HG03108 (cell line): ENCODE measurements at regions not wholly inside any gene's neighbourhood (a gene's known extent, or its start where the extent isn't known, plus 50 kb on each side); places are given as distances from the start of the nearest gene placed in this dataset.
"Not testable (repeated sequence)": the region's sequence is repeated elsewhere in the genome, so short reads cannot be mapped to it uniquely, and the experiment has no call there.

ENCODE experiments used
- ATAC-seq: cut with Tn5 transposase; IDR thresholded peaks from one replicate; pipeline ENCODE4 v1.9.1; 2021; ENCODE audit warnings: moderate library complexity; ENCODE audit not compliant: unreplicated experiment

DNA sequence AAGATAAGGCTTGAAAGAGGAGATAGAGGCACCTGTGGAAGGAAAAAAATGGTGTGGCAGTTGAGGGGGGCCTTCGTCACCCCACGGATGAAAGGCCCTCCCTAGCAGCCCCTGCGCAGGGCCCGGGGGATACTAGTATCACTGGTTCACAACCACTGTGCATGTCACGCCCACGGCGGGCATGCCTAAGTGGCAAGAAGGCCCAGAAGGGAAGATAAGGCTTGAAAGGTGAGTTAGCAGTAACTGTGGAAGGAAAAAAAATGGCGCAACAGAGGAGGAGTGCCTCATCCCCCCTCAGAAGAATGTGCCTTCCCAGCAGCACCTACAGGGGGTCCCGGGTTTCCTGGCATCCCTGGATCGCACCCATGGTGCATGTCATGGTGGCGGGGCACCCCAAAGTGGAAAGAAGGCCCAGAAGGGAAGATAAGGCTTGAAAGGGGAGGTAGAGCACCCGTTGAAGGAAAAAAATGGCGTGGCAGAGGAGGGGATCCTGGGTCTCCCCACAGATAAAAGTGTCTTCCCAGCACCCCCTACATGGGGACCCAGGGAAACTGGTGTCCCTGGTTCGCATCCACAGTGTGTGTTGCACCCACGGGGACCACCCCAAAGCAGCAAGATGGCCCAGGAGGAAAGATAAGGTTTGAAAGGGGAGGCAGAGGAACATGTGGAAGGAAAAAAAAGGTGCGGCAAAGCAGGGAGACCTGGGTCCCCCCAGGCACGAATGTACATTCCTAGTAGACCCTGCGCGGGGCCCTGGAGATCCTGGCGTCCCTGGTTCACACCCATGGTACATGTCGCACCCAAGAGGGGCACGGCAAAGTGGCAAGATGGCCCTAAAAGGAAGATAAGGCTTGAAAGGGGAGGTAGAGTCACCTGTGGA is 279.2 kb downstream of the ALG10 start:
- no peak for ATAC-seq

DNA sequence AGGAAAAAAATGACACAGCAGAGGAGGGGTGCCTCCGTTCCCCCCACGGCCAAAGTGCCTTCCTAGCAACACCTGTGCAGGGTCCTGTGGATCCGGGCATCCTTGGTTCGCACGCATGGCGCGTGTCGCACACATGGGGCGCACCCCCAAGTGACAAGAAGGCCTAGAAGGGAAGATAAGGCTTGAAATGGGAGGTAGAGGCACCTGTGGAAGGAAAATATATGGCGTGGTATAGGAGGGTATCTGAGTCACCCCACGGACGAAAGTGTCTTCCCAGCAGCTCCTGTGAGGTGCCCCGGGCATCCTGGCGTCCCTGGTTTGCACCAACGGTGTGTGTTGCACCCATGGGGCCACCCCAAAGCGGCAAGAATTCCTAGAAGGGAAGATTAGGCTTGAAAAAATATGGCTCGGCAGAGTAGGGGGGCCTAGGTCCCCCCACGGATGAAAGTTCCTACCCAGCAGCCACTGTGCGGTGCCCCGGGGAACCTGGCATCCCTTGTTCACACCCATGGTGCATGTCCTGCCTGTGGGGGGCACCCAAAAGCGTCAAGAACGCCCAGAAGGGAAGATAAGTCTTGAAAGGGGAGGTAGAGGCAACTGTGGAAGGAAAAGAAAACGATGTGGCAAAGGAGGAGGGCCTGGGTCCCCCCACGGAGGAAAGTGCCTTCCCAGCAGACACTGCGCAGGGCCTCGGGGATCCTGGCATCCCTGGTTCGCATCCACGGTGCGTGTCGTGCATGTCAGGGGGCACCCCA is 280.0 kb downstream of the ALG10 start:
- ATAC-seq, result no peak

DNA sequence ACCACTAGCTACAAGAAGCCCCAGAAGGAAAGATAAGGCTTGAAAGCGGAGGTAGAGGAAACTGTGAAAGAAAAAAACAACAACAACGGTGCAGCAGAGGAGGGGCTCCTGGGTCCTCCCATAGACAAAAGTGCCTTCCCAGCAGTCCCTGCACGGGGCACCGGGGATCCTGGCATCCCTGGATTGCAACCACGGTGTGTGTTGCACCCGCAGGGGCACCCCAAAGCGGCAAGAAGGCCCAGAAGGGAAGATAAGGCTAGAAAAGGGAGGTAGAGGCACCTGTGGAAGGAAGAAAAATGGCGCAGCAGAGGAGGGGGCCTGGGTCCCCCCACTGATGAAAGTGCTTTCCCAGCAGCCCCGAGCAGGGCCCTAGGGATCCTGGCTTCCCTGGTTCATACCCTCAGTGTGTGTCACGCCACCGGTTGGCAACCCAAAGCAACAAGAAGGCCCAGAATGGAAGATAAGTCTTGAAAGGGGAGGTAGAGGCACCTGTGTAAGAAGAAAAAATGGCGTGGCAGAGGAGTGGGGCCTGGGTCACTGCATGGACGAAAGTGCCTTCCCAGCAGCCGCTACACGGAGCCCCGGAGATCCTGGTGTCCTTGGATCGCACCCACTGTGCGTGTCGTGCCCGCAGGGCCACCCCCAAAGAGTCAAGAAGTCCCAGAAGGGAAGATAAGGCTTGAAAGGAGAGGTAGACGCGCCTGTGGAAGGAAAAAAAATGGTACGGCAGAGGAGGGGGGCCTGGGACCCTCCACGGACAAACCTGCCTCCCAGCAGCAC is 281.0 kb downstream of the ALG10 start:
- ATAC-seq, result no peak

DNA sequence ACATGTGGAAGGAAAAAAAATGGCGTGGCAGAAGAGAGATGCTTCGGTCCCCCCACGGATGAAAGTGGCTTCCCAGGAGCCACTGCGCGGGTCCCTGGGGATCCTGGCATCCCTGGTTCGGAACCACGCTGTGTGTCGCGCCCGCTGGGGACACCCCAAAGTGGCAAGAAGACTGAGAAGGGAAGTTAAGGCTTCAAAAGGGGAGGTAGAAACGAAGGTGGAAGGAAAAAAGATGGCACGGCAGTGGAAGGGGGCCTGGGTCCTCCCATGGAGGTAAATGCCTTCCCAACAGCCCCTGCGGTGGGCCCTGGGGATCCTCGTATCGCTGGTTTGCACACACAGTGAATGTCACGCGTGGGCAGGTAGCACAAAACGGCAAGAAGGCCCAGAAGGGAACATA is 281.7 kb downstream of the ALG10 start:
- no peak for ATAC-seq

DNA sequence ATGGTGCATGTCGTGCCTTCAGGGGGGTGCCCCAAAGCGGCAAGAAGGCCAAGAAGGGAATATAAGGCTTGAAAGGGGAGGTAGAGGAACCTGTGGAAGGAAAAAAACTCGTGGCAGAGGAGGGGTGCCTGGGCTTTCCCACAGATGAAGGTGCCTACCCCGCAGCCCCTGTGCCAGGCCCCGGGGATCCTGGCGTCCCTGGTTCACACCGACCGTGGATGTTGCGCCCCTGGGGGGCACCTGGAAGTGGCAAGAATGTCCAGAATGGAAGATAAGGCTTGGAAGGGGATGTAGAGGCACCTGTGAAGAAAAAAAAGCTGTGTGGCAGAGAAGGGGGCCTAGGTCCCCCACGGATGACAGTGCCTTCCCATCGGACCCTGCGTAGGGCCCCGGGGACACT is 282.2 kb downstream of the ALG10 start:
- ATAC-seq, result no peak

GRCh38 chr12:34305176-34305575 is 282.9 kb downstream of the ALG10 start:
- ATAC-seq, result no peak

GRCh38 chr12:34306133-34306830 is 284.0 kb downstream of the ALG10 start:
- no peak for ATAC-seq

GRCh38 chr12:34309806-34310804 is 287.8 kb downstream of the ALG10 start:
- not testable (repeated sequence) for ATAC-seq

GRCh38 chr12:34311337-34311736 is 289.0 kb downstream of the ALG10 start:
- ATAC-seq, result no peak

- ATAC-seq, result no peak
These were observed 305.4 kb downstream of the ALG10 start for GRCh38 chr12:34327671-34328070.

GRCh38 chr12:34333337-34333736 is 311.0 kb downstream of the ALG10 start:
- ATAC-seq, result no peak

GRCh38 chr12:34334538-34334937 is 312.2 kb downstream of the ALG10 start:
- ATAC-seq, result no peak

- ATAC-seq, result no peak
These were observed 312.9 kb downstream of the ALG10 start for GRCh38 chr12:34334953-34335743.

DNA sequence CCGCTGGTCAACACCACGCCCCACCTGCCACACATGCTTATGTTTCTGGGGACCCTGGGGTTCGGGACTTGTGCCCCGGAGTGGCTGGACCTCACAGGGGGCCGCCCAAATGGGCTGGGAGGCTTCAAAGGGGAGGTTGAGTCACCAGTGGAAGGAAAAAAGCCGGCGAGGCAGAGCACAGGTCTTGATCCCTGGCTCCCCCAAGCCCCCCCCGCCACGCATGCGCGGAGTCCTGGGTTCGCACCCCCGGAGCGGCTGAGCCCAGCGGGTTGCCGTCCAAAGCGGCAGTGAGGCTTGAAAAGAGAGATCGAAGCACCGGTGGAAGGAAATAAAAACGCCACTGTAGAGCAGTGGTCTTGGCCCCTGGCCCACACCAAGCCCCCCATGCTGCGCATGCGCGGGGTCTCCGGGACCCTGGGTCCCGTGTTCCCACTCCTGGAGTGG is 313.5 kb downstream of the ALG10 start:
- ATAC-seq, result no peak

- ATAC-seq, result no peak
These were observed 314.5 kb downstream of the ALG10 start for GRCh38 chr12:34336619-34337465.

- no peak for ATAC-seq
These were observed 316.5 kb downstream of the ALG10 start for GRCh38 chr12:34338751-34339150.

GRCh38 chr12:34339922-34340321 is 317.6 kb downstream of the ALG10 start:
- ATAC-seq, result no peak
